ENCODE measurements at regions not wholly inside any gene's neighbourhood (a gene's known extent, or its start where the extent isn't known, plus 50 kb on each side); places are given as distances from the start of the nearest gene placed in this dataset.
"Not testable (repeated sequence)": the region's sequence is repeated elsewhere in the genome, so short reads cannot be mapped to it uniquely, and the experiment has no call there.

DNA sequence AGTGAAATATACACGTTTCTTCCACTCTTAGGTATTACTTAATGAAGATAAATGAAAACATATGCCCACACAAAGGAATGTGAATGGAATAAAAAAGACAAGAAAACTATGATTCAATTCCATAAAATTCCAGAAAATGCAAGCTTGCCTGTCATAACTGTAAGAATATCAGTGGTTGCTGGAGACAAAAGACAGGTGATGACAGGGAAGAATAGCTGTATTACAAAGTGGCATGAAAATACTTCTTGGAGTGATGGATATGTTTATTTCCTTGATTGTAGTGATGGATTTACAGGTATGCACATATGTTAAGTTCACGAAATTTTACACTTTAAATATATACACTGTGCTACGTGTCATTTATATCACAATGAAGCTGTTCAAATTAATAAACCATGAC lies 553.3 kb downstream of the HTR1A start:
- no peak for DNase-seq (ENCODE audit: low spot score)
- no peak for ATAC-seq
- intact Hi-C loops (cut with DNase I) = no loop called here

DNA sequence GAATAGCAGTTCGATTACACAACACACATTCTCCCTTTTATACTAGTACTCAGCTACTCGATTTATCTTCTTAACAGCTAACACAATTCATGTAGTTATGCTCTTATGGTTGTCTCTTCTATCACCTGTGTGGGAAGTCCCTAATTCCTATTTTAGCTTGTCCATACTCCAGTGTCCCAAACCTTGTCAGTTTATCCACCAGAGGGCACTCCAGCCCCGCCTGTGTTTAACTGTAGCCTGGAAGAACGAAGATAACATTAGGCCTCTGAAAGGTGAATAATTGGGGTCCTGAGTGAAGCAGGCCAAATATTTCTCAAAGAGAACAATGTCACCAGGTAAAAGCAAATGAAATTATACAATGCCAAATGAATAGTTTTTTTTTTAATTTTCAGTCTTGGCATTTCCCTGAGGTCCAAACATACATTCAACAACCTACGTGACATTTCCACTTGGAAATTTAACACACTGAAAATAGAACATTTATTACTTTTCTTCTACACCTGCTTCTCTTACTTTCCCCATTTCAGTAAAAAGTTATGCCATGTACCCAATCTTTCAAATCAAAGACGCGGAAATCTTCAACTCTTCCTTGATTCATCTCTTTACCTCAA lies 560.7 kb downstream of the HTR1A start:
- peak; percentile 70 for ATAC-seq
- DNase-seq (ENCODE audit: low spot score) = peak; percentile 72
- intact Hi-C loops (cut with DNase I) = no loop called here

DNA sequence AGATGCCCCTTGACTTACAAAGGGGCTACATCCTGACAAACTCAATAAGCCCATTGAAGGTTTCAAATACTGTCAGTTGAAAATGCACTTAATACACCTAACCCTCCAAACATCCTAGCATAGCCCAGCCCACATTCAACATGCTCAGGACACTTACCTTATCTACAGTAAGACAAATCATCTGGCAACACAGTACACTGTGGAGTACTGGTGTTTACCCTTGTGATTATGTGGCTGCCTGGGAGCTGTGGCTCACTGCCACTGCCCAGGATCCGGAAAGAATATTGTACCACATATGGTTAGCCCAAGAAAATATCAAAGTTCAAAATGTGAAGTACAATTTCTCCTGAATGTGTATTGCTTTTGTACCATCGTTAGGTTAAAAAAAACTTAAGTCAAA lies 562.2 kb downstream of the HTR1A start:
- intact Hi-C loops (cut with DNase I) = no loop called here
- DNase-seq (ENCODE audit: low spot score) (no peak), ATAC-seq (no peak)

DNA sequence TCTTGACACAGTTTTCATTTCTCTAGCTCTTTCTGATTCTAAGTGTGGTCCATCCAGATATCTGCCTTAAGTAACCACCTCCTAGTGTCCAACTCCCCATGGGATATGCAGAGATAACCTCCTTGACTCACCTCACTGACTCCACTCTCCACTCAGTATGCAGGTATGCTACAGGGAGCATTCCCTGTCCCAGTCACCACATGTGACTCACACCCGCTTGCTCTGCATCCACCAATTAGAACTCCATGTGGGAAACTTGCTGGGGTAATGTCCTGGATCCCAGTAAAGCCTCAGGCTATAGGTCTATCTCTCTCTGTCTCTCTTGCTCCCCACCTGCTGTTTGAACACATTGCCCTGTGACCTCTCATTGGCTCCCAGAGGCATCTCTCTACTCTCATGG lies 563.9 kb downstream of the HTR1A start:
- no peak for ATAC-seq
- intact Hi-C loops (cut with DNase I) = no loop called here
- DNase-seq (ENCODE audit: low spot score) = no peak

DNA sequence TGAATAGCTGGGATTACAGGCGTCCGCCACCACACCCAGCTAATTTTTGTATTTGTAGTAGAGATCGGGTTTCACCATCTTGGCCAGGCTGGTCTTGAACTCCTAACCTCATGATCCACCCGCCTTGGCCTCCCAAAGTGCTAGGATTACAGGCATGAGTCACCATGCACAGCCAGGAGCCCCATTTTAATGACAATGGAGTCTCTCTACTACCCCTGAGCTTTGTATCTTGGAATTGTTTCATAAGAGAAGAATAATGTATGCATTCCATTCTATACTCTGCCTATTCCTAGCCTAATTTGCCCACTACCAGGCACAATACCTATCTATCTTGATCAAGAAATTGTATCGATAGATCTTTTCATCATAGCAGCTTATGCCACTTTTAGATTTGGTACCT lies 574.1 kb downstream of the HTR1A start:
- intact Hi-C loops (cut with DNase I); ATAC-seq; DNase-seq (ENCODE audit: low spot score): not testable (repeated sequence)

DNA sequence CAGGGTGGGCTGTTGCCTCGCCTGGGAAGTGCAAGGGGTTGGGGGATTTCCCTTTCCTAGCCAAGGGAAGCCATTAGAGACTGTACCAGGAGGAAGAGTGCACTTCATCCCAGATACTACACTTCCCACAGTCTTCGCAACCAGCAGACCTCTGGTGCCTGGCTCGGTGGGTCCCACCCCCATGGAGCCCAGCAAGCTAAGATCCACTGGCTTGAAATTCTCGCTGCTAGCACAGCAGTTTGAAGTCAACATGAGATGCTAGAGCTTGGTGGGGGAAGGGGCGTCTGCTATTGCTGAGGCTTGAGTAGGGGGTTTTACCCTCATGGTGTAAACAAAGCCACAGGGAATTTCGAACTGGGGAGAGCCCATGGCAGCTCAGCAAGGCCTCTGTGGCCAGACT lies 586.4 kb downstream of the HTR1A start:
- no peak for ATAC-seq
- intact Hi-C loops (cut with DNase I) = no loop called here
- no peak for DNase-seq (ENCODE audit: low spot score)

DNA sequence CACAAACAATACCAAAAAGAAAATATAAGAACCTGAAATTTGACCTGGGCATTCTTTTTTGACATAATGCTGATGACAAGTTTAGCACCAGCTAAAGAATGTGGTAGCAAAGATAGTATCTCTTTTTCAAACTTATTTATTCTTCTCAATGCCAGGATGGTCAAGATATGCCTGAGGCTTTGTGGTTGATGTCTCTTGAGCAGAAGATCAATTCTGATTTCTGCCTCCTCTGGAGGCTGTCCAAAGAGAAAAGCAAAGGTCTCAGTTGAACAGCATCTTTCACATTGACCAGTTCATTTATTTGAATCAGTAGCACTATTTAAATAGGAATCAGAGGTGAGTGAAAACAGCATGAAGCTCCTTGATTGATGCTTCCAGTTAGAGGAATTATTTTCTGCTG lies 588.2 kb downstream of the HTR1A start:
- ATAC-seq (no peak), DNase-seq (ENCODE audit: low spot score) (no peak)
- intact Hi-C loops (cut with DNase I) = no loop called here

DNA sequence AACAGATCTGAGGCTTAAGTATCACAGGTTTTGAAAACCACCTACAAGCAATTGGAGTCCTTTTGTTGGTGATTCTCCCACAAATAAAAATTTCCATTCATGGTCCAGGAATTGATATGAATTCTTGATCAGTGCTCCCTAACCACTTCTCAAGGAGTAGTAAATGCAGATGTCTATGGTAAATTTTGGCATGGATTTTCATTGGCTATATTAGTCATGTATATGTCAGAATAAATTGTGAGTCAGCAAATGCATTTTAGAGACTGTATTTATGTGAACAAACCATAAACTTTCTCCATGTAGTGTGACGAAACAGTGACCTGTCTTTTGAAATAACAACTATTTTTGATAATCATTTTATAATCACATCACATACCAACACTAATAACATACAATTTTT lies 611.1 kb downstream of the HTR1A start:
- intact Hi-C loops (cut with DNase I) = no loop called here
- ATAC-seq = no peak
- no peak for DNase-seq (ENCODE audit: low spot score)

DNA sequence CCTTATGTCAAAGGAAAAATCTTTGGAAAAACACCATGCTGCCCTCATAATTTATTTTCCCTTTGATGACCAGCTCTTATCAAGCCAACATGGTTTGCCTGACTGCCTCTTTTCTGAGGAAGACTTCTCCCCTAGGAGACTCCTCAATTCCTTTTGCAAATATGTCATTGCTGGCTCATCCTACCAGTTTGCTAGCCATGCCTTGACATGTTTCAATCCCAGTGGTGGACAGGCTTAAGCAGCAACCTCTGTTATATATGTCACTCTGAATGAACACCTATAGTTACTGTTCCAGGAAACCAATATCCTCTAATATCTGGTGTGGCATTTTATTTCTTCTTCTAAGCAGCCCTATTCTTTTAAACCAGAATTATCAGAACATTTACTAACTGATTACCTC lies 615.8 kb downstream of the HTR1A start:
- intact Hi-C loops (cut with DNase I) = no loop called here
- ATAC-seq = no peak
- no peak for DNase-seq (ENCODE audit: low spot score)

DNA sequence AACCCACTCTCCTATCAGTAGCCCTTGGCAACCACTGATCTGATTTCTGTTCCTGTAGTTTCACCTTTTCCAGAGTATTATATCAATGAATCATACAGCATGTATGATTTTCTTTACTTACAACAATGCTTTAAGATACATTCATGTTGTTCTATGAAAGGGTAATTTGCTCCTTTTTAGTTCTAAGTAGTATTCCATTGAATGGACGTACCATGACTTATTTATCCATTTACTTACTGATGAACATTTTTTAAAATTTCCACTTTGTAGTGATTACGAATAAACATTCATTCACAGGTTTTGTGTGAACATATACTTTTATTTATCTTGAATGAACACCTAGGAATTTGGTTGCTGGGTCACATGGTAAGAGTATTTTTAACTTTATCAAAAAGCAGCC lies 620.8 kb downstream of the HTR1A start:
- ATAC-seq (no peak), DNase-seq (ENCODE audit: low spot score) (no peak)
- intact Hi-C loops (cut with DNase I) = no loop called here

DNA sequence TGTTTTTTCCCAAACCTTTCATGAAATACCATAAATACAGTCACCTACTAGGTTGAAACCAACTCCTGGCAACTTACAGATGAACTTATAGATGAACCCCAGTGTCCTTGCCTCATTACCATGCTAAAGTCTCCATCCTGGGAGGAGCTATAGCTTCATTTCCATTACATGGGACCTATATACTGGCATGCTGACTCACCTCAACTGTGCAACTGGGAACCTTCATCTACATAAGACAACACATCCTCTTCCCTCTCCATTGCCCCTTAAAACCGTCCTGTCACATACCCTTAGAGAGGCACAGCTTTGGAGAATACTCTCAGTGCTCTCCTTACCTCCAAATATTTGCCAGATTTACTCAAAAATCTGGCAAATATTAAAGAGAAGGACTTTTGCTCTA lies 638.3 kb downstream of the HTR1A start:
- intact Hi-C loops (cut with DNase I) = no loop called here
- ATAC-seq (no peak), DNase-seq (ENCODE audit: low spot score) (no peak)

DNA sequence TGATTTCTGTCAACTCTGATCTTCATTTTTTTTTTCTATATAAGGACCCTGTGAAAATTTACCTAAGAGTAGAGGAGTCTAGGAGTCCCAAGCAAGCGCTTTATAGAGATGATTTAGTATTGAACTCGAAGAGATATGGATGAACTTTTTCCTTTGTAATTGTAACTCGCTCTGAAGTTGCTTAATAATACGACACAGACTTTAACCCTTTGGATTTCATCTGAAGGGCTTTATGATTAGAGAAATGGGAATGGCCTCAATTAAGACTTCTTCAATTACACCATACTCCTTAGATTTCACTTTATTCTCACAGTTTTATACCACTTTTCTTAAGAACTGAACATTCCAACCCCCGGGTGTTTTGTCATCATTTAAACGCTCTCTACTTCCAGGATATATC lies 647.7 kb downstream of the HTR1A start:
- intact Hi-C loops (cut with DNase I) = no loop called here
- ATAC-seq (no peak), DNase-seq (ENCODE audit: low spot score) (no peak)

DNA sequence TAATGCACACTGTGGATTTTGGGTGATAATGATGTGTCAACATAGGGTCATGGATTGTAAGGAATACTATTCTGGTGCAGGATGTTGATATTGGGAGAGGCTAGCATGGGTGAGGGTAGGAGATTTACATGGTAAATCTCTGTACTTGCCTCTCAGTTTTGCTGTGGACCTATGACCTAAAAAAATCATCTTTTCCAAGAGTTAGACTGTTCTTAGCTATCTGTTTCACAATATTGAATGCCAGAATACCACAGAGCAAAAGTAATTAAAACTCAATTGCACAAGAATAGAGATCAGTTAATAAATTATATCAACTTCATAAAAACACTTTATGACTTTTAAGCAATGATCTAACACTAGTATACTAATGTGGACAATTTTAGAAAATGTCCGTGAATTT lies 651.6 kb downstream of the HTR1A start:
- ATAC-seq (peak; percentile 57), DNase-seq (ENCODE audit: low spot score) (no peak)
- intact Hi-C loops (cut with DNase I) = no loop called here

DNA sequence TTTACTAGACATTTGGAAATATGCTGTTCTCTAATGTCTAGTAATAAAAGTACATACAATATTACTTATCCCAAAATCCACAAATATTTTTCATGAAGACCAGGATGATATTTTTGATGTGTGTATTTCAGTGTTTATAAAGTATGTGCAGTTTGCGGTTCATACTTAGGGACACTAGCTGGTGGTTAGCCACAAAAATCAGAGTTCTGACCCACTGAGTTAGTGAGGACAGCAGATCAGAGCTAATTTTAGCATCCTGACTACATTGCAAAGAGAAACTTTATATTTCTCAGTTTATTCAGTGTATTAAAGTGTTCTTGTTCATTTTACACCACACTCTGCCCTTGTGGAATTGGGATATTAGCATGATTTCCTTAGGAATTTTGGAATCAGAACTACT lies 655.3 kb downstream of the HTR1A start:
- DNase-seq (ENCODE audit: low spot score) (no peak), ATAC-seq (no peak)
- intact Hi-C loops (cut with DNase I) = no loop called here

DNA sequence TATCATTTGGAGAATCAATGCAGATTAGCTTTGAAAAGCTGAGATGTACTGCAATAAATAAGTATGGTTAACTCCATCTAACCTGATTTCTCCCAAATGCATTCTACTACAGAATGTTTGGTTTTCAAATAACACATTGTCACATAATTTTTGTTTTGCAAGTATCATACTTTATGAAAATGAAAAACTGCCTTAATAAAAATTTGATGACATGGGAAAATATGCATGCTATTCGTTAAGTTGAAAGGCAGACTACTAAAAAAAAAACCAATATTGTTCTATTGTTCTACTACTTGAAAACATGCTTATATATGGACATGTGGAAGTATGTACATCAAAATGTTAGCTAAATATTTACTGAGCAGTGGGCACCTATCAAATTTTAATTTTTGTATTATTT lies 668.9 kb downstream of the HTR1A start:
- intact Hi-C loops (cut with DNase I) = no loop called here
- ATAC-seq = no peak
- DNase-seq (ENCODE audit: low spot score) = no peak

DNA sequence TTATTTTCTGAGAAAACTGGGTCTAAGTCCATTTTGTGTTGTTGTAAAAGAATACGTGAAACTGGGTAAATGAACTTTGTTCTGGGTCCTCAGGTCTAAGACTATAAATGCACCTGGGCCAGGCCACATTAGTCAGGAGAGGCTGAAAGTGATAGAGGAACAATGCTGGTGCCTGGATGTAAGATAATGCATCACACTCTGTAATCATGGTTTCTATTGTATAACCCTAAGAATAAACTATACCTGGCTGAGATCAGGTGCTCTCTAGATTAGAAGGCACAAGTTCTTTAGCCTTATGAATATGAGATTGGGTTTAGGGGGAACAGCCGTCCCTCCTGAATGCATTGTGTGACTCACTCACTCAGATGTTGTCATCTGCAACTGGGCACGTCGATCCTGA lies 675.5 kb downstream of the HTR1A start:
- DNase-seq (ENCODE audit: low spot score) = no peak
- intact Hi-C loops (cut with DNase I) = no loop called here
- no peak for ATAC-seq

DNA sequence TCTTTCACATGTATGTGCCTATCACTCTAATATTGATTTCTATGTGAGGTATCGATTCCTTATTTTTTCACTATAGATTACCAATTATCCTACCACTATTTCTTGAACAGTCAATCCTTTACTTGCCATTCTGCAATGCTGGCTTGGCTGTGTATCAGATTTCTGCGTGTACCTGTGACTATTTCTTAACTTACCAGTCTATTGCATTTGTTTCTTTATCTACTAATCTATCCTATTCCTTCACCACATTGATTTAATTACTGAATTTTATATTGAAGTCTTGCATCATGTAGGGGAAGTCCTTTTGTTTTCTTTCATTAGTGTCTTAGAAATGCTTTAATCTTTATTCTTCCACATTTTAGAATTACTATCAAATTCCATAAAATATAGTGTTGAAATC lies 684.8 kb downstream of the LRRC70 start:
- ATAC-seq (no peak), DNase-seq (ENCODE audit: low spot score) (no peak)
- intact Hi-C loops (cut with DNase I) = no loop called here

DNA sequence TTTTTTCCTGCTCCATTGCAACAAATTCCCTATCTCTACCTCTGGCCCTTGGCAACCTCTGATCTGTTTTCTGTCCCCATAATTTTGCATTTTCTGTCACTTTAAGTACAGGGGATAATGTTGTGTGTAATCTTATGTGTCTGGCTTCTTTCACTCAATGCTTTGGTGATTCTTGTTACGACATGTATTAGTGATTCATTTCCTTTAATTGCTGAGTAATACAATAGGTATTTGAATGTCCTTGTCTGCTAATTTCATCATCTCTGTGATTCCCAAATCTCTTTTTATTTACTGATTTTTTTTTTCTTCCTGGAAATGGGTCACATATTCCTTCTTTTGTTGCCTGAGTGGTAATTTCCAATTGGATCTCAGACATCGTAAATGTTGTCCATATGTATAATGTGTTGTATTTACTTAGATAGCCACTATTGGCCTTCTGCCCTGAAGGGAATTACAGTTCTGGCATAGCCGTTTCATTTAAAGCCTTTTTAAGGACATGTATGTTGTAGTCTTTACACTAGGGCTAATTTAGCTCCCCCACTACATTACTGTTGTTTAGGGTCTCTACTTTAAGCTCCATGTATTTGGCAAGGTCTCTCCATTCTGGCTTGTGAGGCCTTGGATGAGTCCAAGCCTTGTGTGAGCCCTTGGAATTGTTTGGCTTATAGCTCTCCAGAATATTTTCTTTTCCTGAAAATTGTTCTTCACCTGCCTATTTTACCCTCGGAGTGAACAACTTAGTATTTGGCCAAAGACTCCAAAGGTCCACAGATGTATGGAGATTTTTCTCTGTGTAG lies 683.8 kb downstream of the LRRC70 start:
- ATAC-seq = peak; percentile 72
- intact Hi-C loops (cut with DNase I) = no loop called here
- no peak for DNase-seq (ENCODE audit: low spot score)

DNA sequence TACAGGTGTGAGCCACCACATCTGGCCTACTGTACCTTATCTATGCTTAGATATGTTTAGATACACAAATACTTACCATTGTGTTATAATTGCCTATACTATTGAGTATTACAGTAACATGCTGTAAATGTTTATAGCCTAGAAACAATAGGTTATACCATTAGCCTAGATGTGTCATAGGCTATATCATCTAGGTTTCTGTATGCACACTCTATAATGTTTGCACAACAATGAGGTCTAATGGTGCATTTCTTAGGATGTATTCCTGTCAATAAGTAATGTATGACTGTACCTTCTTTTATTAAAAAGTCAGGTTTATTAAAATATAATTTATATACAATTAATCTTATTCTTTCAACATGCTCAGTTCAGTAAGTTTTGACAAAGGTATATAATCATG lies 683.1 kb downstream of the LRRC70 start:
- ATAC-seq = no peak
- intact Hi-C loops (cut with DNase I) = no loop called here
- no peak for DNase-seq (ENCODE audit: low spot score)

DNA sequence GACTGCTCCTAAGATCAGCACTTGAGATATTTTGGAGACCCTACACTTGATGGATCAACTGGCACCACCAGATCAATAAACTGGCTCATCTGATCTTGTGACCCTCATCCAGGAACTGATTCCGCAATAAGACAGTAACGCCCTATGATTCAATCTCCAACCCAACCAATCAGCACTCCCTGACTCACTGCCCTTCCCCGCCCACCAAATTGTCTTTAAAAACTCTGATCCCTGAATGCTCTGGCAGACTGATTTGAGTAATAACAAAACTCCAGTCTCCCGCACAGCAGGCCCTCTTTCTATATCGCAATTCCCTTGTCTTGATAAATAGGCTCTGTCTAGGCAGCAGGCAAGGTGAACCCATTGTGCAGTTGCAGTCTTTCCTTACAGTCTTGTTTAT lies 677.0 kb downstream of the LRRC70 start:
- no peak for ATAC-seq

DNA sequence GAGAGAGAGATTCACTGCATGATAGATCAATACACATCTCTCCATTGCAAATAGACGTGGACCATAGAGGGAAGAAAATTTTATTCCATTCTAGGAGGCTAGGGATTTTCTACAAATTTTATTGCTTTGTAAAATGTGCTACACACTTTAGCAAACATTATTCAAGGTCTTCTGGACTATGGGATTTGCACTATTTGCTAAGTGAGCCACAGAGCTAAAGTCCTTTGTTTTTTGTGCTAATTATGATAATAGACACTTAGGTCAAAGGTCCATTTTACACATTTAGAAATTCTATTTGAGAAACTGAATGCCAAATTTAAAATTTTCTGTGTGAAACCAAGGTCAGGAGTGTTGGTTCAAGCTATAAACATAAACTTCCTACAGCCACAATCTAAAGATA lies 672.3 kb downstream of the LRRC70 start:
- intact Hi-C loops (cut with DNase I) = no loop called here
- DNase-seq (ENCODE audit: low spot score) (no peak), ATAC-seq (no peak)

More for the DNA sequence above, 677.0 kb downstream of the LRRC70 start:
- intact Hi-C loops (cut with DNase I) = no loop called here
- no peak for DNase-seq (ENCODE audit: low spot score)

Measured in sciatic nerve (tissue), 2 donors.